ENCODE measurements at regions not wholly inside any gene's neighbourhood (a gene's known extent, or its start where the extent isn't known, plus 50 kb on each side); places are given as distances from the start of the nearest gene placed in this dataset.

DNA sequence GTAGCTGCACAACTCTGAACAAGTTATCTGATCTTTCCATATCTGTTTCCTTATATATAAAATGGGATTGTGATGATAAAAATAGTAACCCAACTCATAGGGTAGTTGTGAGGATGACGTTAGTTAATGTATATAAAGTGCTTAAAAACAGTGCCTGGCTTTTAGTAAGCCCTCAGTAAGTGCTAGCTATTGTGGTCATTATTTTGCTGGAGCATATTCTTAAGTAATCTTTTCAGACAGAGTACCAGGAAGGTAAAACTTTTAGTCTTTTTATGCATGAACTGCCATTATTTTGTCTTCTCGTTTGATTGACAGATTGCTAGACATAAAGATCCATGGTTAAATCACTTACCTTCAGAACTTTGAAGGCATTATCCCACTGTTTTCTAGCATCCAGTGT lies 62.5 kb upstream of the SIM2 start:
- Histone ChIP-seq H3K27ac (replicated peaks) (no peak overlapping the region), H3K27me3 (ENCODE audit: insufficient read depth, poor library complexity, severe bottlenecking) (peaks cover 4% of the 10 kb centered on the region), H3K4me3 (replicated peaks; ENCODE audit: insufficient read depth, low read length) (no peak overlapping the region)
- no peak for DNase-seq (ENCODE audit: low read depth in 1 of 2, low spot score in 1 of 2)
- TF ChIP-seq GABPA (IDR thresholded peaks at IDR 0.05; ENCODE audit: low read depth) (no peak), POLR2AphosphoS5 (IDR thresholded peaks at IDR 0.05; ENCODE audit: low read depth) (no peak), SPI1 (IDR thresholded peaks at IDR 0.05; ENCODE audit: borderline replicate concordance, low read depth) (no peak)
- TF ChIP-seq, protein P1, sequence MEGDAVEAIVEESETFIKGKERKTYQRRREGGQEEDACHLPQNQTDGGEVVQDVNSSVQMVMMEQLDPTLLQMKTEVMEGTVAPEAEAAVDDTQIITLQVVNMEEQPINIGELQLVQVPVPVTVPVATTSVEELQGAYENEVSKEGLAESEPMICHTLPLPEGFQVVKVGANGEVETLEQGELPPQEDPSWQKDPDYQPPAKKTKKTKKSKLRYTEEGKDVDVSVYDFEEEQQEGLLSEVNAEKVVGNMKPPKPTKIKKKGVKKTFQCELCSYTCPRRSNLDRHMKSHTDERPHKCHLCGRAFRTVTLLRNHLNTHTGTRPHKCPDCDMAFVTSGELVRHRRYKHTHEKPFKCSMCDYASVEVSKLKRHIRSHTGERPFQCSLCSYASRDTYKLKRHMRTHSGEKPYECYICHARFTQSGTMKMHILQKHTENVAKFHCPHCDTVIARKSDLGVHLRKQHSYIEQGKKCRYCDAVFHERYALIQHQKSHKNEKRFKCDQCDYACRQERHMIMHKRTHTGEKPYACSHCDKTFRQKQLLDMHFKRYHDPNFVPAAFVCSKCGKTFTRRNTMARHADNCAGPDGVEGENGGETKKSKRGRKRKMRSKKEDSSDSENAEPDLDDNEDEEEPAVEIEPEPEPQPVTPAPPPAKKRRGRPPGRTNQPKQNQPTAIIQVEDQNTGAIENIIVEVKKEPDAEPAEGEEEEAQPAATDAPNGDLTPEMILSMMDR (IDR thresholded peaks at IDR 0.05; ENCODE audit: insufficient read depth, low read length): no peak
- TF ChIP-seq, protein P2, sequence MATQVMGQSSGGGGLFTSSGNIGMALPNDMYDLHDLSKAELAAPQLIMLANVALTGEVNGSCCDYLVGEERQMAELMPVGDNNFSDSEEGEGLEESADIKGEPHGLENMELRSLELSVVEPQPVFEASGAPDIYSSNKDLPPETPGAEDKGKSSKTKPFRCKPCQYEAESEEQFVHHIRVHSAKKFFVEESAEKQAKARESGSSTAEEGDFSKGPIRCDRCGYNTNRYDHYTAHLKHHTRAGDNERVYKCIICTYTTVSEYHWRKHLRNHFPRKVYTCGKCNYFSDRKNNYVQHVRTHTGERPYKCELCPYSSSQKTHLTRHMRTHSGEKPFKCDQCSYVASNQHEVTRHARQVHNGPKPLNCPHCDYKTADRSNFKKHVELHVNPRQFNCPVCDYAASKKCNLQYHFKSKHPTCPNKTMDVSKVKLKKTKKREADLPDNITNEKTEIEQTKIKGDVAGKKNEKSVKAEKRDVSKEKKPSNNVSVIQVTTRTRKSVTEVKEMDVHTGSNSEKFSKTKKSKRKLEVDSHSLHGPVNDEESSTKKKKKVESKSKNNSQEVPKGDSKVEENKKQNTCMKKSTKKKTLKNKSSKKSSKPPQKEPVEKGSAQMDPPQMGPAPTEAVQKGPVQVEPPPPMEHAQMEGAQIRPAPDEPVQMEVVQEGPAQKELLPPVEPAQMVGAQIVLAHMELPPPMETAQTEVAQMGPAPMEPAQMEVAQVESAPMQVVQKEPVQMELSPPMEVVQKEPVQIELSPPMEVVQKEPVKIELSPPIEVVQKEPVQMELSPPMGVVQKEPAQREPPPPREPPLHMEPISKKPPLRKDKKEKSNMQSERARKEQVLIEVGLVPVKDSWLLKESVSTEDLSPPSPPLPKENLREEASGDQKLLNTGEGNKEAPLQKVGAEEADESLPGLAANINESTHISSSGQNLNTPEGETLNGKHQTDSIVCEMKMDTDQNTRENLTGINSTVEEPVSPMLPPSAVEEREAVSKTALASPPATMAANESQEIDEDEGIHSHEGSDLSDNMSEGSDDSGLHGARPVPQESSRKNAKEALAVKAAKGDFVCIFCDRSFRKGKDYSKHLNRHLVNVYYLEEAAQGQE (IDR thresholded peaks at IDR 0.05; ENCODE audit: insufficient replicate concordance, low read depth): no peak

DNA sequence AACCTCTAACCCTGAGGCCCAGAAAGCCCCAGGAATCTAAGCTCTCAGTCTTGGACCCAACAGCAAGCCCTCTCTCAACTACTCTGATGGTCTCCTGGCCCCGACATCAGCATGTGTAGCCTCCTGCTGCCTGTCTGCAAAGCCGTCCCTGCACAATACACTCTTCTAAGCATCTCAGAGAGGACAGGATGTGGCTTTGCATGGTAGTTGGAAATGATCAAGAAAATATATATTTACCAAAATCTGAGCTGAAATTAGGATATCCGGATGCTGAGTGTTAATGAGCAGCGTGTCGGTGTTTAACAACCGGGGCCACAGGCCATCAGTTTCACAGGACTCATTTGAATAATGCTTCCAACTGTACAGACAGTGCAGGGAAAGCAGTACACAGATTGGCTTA lies 59.1 kb upstream of the SIM2 start:
- no peak overlapping the region for H3K27ac ChIP-seq (replicated peaks)
- peaks cover 4% of the 10 kb centered on the region for H3K27me3 ChIP-seq (ENCODE audit: insufficient read depth, poor library complexity, severe bottlenecking)
- TF ChIP-seq GABPA (IDR thresholded peaks at IDR 0.05; ENCODE audit: low read depth): no peak

DNA sequence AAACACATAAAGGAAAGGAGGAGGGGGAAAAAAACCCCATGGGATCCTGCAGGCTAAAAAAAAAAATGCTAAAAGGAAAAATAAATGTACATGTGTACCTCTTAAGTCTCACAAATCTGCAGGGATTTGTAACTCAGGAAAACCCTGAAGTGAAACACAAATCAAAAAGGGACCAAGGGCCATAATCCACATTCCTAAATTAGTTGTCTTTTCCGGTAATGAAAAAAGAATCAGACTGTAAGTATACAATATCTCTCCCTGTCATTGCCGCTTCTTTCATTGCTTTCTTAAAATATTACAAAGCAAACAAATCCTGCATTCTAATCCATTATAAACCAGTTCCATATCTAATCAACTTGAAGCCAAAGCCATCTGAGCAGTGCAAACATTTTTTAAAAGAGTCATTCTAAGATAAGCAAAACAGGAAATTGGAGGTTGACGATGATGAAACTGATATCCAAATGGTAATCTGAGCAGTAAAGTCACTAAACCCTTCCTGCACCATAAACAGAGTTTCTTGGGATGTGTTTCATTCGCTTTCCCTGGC lies 58.7 kb upstream of the SIM2 start:
- TF ChIP-seq, protein P2 (IDR thresholded peaks at IDR 0.05; ENCODE audit: insufficient replicate concordance, low read depth): no peak
- TF ChIP-seq SPI1 (IDR thresholded peaks at IDR 0.05; ENCODE audit: borderline replicate concordance, low read depth) (no peak), POLR2AphosphoS5 (IDR thresholded peaks at IDR 0.05; ENCODE audit: low read depth) (no peak), GABPA (IDR thresholded peaks at IDR 0.05; ENCODE audit: low read depth) (no peak)
- TF ChIP-seq, protein P1 (IDR thresholded peaks at IDR 0.05; ENCODE audit: insufficient read depth, low read length): no peak
- Histone ChIP-seq H3K4me3 (replicated peaks; ENCODE audit: insufficient read depth, low read length) (no peak overlapping the region), H3K27ac (replicated peaks) (no peak overlapping the region), H3K27me3 (ENCODE audit: insufficient read depth, poor library complexity, severe bottlenecking) (peaks cover 4% of the 10 kb centered on the region)
- DNase-seq (ENCODE audit: low read depth in 1 of 2, low spot score in 1 of 2): no peak

More for the DNA sequence above, 59.1 kb upstream of the SIM2 start:
- no peak overlapping the region for H3K4me3 ChIP-seq (replicated peaks; ENCODE audit: insufficient read depth, low read length)
- no peak for DNase-seq (ENCODE audit: low read depth in 1 of 2, low spot score in 1 of 2)

DNA sequence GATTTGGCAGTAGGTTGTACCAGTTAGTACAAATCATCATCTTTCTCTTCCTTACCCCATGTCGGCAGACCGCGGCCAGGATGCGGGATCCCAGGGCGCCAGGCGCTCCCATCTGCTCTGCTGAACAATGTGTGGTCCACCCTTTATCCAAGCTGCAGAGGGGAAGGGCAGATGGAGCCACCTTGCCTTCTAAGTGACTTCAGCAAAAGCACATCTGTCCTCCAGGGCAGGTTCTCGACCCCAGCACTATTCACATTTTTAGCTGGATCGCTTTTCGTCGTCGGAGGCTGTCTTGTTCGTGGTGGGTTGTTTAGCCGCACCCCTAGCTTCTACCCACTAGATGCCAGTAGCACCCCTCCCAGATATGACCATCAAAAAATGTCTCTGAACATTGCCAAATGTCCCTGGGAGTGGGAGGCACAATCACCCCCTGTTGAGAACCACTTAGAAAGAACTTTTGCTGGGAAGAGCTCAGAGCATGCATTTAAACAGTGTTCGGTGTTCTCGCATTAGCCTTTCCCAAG lies 58.1 kb upstream of the SIM2 start:
- H3K27ac ChIP-seq (replicated peaks): no peak overlapping the region
- peaks cover 4% of the 10 kb centered on the region for H3K27me3 ChIP-seq (ENCODE audit: insufficient read depth, poor library complexity, severe bottlenecking)
- no peak overlapping the region for H3K4me3 ChIP-seq (replicated peaks; ENCODE audit: insufficient read depth, low read length)
- DNase-seq (ENCODE audit: low read depth in 1 of 2, low spot score in 1 of 2): no peak
- no peak for TF ChIP-seq POLR2AphosphoS5 (IDR thresholded peaks at IDR 0.05; ENCODE audit: low read depth)
- TF ChIP-seq GABPA (IDR thresholded peaks at IDR 0.05; ENCODE audit: low read depth): no peak
- TF ChIP-seq, protein P2 (IDR thresholded peaks at IDR 0.05; ENCODE audit: insufficient replicate concordance, low read depth): no peak
- TF ChIP-seq, protein P1 (IDR thresholded peaks at IDR 0.05; ENCODE audit: insufficient read depth, low read length): no peak
- TF ChIP-seq SPI1 (IDR thresholded peaks at IDR 0.05; ENCODE audit: borderline replicate concordance, low read depth): no peak
